Activated CD4-positive, alpha-beta T cell treated with anti-CD3 and anti-CD28 coated beads for 4 hours (primary cell): ENCODE measurements at regions not wholly inside any gene's neighbourhood (a gene's known extent, or its start where the extent isn't known, plus 50 kb on each side); places are given as distances from the start of the nearest gene placed in this dataset.
A peak's percentile ranks its signal among the peaks of the same experiment; 100 is the strongest.
"Not testable (repeated sequence)": the region's sequence is repeated elsewhere in the genome, so short reads cannot be mapped to it uniquely, and the experiment has no call there.

Source experiments
- DNase-seq, 2 donors: peaks; one replicate each; pipeline ENCODE4 v3.0.0-alpha.2; 2020

DNA sequence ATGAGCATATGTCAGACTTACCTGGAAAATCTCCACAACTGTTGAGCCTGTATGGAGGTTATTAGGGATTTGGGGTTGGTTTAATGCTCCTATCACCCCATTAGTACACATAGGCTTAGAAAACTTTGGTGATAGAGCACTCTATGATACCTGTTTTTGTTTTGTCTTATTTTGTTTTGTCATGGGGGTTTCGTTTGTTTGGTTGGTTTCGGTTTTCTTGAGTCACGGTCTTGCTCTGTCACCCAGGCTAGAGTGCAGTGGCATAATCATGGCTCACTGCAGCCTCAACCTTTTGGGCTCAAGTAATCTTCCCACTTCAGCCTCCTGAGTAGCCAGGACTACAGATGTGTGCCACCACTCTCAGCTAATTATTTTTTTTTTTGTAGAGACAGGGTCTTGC lies 70.0 kb downstream of the MZT1 start:
- DNase-seq, result no peak

DNA sequence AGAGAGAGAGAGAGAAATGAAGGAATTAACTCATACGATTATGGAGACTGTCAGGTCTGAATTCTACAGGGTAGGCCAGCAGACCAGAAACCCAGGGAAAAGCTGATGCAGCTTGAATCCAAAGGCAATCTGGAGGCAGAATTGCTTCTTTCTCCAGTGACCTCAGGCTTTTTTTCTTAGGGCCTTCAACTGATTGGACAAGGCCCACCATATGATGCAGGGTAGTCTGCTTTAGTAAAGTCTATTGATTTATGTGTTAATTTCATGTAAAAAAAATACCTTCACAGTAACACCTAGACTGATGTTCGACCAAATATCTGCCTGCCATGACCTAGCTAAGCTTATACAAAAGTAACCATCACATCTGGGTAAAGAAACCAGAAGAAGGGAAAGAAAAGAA lies 71.1 kb downstream of the MZT1 start:
- DNase-seq, result no peak

DNA sequence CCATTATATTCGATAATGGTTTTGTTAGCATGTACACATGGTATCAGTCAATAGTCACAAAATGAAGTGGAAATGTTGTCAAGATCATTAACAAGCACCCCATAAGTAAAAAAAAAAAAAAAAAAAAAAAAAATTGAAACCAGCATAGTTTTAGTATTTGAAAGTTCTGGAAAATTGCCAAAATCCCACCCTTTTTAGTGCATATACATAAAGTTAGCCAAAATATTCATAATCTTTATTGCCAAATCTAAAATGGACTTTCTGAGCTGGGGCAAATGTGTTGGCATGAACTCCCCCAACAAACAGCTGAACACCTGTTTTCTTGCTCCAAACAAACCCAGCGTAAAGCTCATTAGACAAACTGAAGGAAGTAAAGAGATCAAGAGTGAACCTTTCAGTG lies 73.9 kb downstream of the MZT1 start:
- no peak for DNase-seq

DNA sequence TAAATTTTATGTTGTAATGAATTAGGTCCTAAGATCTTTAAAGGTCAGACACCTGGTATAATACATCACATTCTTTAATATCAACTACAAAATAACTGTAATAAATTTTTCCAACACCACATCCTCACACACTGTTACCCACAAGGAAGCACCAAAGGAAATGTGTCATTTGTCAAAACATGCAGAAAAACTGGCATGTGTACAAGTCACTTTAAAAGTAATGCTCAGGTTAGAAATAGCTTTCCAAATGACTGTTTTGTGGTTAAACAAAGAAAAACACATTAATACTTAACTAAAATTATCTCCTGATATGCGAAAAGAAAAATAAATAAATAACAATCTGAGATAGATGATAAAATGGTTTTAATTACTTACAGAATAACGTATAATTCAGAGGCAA lies 74.7 kb downstream of the MZT1 start:
- no peak for DNase-seq

DNA sequence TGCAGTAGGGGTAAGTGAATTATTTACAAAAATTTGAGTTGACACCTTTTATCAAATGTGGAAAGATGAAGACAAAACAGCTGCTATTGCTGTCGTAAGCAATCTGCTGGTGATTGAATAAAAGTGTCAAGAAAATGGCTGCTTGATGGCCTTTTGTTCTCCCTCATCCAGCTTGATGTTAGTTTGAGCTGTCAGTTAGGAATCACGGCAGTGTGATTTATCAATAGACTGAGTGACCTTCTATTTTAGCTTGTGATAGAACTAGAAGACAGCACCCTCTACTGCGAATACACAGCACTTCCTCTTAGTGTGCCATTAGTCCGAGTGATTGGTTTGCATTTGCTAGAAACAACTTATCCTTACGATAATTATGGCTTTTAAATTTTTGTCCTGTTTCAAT lies 76.3 kb downstream of the MZT1 start:
- DNase-seq, result no peak

DNA sequence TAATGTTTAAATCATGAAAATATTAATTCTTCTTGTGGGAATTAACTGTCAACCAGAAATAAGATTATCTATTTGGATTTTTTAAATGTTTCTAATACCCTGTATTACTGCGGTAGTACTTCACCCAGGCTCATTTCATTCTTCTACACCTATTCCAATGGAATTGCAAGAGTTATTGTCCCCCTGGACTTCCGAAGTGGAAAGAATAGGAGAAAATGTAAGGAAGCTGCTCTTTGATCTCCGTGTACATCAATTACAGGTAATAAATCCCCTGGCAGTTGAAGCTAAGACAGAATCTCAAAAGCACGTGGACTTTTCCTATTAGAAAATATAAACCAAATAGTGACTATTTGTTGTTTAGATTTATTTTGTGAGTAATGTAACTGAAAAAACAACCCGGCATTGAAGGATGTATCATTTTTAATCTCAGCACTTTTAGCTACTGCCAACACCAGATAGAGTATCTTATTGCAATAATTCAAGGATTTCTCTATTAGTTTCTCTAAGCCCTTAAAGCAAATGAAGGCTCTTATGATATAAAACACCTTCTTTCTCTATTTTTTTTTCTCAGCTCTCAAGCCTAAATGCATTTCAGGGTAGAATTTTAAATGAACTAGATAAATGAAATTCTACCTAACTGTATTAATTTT lies 77.3 kb downstream of the MZT1 start:
- DNase-seq, result no peak

DNA sequence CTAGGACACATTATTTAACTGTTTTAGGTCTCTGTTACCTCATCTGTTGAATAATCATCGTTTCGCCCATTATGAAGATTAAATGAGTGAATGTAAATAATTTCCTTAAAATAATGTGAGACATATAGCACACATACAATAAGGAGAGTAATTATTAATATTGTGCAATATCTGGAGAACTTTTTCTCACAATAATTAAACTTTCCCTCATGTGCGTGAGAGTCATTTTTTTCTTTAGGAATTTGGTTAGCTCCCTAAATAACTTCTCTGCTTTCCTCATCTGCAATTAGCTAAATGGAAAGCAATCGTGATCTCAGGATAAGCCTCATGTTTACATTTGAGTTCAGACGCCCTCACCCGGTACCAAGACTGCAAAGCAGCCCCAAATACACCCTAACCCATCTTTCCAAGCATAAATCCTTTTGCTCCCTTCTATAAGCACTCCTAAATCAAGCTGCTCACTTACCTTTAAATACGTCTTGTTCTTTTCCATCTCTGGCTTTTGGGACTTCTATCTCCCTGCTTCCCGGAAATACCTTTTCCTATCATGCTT lies 78.8 kb downstream of the MZT1 start:
- no peak for DNase-seq

DNA sequence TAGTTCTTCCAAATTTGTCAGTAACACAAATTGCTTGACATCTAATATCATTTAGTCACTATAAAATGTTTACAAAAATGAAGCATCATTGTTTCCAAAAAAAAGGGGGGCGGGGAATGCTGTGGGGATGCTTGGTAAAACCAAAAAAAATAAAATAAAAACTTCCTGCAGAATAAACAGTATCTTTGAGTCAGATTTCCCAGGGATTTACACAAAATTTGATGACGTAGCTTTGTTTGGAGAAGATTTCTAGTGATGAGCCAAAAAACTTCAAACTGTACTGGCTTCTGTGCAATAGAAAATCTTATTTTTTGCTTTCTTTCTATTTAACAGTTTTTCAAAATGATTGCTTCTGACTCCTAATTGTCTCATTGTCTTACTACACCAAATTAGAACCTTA lies 80.0 kb downstream of the MZT1 start:
- DNase-seq, result no peak

DNA sequence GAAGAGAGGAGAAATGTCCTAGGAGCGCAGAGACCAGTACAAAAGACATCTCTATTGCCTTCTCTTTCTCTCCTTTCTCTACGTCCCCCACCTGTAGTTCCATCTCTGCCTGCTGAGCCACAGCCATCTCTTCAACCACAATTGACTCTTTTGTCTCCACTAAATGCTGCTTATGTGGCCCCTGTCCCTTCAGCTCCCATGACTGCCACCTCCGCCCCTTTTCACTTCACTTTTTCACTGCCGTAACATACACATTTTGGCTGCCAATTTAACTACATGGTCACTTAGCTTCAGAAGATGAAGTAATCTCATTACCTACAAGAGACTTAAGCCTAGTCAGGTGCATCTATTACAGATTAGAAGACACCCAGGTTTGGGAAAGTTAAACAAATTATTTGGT lies 81.9 kb downstream of the MZT1 start:
- no peak for DNase-seq

DNA sequence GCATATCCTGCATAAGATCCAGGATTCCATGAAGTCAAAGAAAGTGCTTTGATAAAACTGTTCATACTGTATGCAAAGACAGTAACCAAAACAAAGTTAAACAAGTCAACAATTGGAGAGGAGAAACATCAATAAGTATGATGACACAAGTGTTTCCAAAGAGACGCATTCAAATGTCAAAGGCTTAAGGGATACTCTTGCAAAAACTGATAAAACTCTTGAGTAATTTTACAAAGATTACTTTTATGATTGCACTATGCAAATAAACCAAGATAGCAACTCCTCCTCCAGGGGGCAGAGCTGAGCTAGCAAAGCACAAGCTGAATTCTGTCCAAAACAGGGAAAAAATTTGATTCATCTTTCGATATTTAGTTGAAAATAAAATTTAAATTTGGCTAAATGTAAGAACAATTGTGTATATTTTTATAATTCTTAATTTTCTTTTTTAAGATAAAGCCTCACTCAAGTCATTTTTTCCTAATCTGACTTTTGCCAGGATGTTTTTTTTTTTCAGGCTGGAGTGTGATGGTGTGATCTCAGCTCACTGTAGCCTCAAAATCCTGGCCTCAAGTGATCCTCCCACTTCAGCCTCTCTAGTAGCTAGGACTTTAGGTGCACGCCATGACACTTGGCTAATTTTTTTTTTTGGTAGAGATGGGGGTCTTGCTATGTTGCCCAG lies 84.0 kb downstream of the MZT1 start:
- DNase-seq, result peak; percentile 16 to 54

DNA sequence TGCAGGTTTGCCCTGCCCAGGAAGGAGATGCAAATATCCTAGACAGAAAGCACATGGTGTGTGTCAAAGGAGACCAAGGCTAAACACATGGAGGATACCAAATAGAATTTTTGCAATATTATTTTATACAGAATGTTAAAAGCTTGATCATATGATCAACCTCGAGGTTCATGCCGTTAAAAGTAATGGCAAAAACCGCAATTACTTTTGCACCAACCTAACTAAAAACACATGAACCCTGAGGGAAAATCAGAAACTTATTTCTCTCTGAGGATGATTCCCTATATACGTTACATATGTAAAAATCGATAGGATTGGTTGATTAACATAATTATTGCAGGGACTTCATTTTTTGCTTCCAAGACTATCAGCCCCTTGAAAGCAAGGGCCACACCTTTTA lies 88.1 kb downstream of the MZT1 start:
- DNase-seq, result no peak

DNA sequence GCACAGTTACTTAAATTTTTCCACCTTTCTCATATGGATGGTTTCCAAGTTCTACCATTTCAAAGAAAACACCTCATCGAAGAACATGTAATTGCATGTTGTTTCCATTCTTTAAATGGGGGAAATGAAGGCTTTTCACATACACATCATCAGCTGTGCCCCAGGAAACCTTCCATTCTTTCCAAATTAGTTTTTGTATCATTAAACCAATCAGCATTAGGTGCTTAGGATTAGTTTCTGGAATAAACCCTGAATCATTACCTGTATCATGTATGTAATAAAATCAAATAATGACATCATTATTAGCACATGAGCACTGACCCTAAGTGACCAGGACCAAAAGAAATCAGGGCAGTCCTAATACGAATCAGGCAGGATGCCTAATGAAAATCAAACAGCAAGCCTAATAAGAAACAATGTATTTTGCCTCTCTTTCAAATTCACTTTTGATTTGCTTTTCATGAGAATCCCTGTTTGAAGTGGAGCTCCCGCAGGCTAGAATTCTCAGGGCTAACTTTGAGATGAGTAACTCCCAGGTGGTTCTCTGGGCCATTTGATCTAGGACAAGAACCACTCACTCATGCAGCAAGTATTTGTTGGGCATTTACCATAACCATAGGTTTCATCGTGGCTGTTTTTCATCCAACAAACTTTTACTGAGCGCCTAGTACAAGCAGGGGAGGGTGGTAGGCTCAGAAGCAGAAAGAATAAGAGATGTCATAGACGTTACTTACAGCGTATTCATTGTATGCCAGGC lies 89.2 kb downstream of the MZT1 start:
- DNase-seq, result no peak

DNA sequence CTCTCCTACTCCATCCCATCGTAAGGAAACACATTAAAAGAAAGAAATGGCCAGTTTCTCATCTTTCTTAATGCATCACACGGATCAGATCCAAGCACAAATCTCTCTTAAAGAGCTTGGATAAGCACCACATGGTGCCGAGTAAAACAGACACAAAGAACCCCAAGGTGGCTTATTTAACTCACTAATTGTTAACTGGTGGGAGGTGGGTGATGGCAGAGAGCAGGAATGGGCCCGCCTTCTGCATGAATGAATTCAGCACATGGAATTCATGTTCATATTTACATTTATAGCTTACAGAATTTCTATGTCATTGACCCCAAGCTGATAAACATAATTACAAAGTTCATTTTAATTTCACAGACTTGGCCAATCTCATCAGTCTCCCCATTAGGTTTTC lies 89.9 kb downstream of the MZT1 start:
- no peak for DNase-seq

DNA sequence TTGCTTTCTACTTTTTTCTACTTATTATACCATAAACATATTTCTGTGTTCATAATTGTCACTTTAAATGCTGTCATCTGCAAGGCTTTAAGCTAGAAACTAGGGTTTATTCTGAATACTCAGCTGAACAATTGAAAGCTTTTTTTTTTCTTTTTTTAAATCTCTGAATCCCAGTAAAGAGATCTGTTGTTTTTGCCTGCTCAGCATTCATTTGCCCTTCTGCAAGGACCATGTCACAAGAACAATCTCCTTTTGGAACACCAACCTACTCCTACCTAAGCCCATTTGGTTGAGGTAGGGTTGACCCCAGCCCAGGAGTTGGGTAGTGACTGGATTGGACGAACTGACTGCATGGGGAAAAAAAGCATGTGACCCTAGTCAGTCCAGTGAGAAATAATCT lies 92.6 kb downstream of the MZT1 start:
- no peak for DNase-seq

DNA sequence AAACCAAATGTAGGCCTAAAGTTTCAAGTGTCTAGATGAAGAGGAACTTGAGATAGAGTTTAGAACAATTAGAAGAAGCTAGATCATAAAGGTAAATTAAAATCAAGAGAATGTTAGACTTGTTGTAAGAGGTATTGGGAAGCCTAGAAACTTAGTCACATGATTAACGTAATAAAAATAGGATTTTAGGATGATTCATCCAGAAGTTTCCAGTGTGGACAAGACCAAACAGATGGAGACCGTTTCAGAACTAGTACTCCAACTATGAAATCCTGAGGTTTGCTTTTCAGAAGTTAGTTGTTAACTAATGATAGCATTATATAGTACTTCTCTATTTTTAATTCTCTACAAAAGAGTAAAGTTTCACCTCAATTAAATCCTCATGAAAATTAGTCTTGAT lies 104.9 kb downstream of the MZT1 start:
- no peak for DNase-seq

DNA sequence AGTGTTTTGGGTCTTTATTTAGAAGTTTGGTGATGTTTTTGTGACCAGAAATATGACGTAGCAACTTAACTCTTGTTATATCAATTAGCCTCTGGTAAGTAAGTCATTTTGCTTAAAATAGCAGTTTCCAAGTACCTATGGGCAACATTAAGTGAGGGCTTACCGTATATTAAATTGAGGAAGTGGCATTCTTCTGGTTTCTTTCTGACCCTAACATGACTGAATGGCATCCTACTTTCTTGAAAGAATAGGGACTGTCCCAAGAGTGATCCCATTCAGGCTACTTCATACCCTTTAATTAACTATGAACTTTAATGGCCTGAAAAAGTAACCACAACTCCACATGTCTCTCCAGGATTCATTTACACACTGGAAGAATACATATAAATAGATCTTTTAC lies 106.6 kb downstream of the MZT1 start:
- DNase-seq, result no peak

DNA sequence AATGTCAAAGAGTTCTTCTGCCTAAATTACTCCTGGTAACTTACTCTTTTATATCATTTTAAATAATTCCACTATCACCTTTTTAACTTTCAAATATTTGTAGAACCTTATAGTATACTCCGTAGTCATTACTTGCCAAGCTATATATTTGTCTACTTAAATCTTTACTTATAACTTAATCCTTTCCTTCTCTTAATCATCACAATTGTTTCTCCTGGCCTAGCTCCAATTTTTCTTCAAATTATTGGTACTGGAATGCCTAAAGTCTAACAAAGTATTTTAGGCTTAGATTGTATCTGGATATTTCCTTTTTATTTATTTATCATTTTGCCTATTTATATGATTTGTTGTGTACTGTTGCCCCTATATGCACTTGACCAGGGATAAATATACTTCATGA lies 109.5 kb downstream of the MZT1 start:
- no peak for DNase-seq

DNA sequence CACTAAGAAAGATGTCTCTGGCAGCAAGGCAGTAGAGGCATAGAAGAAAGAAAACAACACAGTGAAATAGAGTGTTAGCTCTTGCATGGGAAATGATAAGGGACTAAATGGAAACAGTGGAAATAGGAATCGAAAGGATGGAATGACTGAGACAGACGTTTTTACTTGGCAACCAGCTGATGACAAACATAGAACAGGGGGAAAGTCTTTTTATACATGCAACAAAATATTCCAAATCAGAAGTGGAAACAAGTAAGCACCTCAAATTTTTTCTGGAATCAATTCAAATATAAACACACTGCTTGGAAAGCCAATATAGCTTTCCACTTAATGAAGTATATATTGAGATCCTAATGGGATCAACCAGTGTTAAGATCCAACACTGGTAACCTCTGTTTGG lies 110.2 kb downstream of the MZT1 start:
- DNase-seq, result no peak

DNA sequence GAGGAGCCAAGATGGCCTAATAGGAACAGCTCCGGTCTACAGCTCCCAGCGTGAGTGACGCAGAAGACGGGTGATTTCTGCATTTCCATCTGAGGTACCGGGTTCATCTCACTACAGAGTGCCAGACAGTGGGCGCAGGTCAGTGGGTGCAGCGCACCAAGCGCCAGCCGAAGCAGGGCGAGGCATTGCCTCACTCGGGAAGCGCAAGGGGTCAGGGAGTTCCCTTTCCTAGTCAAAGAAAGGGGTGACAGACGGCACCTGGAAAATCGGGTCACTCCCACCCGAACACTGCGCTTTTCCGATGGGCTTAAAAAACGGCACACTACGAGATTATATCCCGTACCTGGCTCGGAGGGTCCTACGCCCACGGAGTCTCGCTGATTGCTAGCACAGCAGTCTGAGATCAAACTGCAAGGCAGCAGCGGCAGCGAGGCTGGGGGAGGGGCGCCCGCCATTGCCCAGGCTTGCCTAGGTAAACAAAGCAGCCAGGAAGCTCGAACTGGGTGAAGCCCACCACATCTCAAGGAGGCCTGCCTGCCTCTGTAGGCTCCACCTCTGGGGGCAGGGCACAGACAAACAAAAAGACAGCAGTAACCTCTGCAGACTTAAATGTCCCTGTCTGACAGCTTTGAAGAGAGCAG lies 117.1 kb downstream of the MZT1 start:
- DNase-seq, result not testable (repeated sequence)

DNA sequence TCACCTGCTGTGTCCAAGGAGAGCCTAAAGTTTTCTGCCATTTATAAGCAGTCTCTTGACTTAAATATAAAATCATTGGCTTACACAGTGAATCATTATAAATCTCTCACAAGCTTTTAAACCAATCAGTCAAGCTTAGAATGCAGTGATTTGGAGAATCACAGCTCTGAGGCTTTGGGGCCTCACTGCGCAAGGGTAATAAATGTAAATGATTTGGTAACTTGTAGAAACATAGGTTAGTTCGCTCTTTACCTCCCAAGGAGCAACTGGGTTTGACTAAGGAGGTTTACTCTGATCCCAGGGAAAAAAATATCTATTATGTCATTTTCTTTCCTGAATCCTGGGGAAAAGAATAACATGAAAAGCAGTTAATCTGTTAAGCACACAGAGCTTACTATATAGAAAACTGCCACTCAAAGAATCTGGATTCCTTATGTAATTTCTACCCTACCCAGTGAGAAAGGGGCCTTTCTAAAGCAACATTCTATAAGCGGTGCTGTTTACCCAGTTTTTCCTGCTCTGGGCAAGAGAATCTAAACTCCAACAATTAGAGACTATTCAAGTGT lies 128.2 kb downstream of the MZT1 start:
- no peak for DNase-seq

DNA sequence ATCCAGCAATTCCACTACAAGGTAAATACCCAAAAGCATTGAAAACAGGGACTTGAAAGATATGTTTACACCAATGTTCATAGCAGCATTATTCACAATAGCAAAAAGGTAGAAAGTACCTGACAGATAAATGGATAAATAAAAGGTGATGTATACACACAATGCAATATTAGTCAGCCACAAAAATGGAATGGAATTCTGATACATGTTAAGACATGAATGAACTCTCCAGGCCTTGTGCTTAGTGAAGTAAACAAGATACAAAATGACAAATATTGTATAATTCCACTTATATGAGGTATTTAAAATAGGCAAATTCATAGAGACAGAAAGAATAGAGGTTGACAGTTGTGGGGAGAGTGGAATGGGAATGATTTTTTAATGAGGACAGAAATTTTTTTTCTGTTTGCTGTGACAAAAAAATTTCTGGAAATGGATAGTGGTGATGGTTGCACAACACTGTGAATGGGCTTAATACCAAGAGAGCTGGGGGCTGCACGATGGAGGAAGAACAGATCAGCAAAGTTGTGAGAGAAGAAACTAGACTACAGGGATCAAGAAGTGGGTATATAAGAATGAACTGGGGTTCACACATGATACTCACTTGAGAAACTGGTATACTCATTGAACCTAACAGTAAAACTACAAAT lies 137.2 kb downstream of the MZT1 start:
- DNase-seq, result no peak

DNA sequence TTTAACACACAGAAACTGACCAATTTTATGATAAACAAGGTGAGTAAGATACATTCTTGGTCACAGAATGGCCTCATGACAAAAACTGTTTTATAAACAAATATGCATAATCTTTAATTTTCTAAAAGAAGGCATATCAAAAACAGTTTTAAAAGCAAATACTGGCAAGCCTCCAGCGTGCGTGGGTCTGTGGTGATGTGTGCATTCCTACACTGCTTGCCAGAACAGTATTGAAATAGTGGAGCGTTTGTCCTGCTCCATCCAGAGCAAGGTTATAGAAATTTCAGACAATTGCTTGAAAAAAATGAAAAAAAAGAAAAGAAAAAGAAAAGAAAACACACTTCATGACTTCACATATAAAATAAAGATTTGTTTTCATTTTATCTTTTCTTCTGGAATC lies 140.9 kb downstream of the MZT1 start:
- no peak for DNase-seq

DNA sequence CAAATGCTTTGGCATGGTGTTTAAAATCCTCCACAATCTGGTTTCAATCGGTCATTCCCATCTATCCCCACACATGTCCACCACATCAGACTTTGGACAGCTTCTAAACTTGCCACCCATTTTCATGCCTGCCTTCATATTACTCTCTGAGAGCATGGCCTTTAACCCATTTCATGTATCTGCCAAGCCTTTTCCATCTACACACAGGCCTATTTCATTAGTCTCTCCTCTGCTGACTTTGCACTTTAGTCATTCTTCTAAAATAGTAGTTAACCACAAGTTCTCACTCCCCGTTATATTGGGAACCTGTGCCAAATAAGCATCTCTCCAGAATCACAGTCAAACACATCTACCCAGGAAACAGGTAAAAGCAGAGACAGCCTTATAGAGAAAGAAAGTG lies 142.2 kb downstream of the MZT1 start:
- DNase-seq, result no peak
